ENCODE measurements at regions not wholly inside any gene's neighbourhood (a gene's known extent, or its start where the extent isn't known, plus 50 kb on each side); places are given as distances from the start of the nearest gene placed in this dataset.
"Not testable (repeated sequence)": the region's sequence is repeated elsewhere in the genome, so short reads cannot be mapped to it uniquely, and the experiment has no call there.

DNA sequence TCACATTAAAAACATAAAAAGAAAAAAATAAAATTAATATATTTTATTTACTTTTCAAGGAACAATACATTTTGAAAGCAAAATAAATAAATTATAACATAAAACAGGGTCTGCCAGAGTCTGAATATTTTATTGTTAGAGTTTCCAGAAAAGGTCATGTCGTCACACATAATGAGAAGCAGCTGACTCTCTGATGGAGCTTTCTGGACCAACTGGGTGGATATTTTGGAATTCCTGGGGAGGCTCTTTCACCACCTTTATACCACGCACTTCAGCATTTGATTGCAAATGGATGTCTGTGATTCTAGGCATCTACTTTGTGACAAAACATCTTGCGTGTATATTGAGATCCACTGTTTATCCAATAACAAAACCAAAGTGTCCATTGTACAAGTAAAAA, 455.0 kb upstream of the CCDC179 start:
- Histone ChIP-seq H3K27me3 (replicated peaks; ENCODE audit: control insufficient read depth, insufficient read depth, low read length) (no peaks in the 10 kb centered on the region), H3K36me3 (ENCODE audit: control insufficient read depth, insufficient read depth, low read length) (no peaks in the 10 kb centered on the region), H3K4me3 (replicated peaks; ENCODE audit: low read depth, low read length) (no peak overlapping the region)
- no peak for DNase-seq (ENCODE audit: extremely low read depth, insufficient read length)
- TF ChIP-seq, protein P1, sequence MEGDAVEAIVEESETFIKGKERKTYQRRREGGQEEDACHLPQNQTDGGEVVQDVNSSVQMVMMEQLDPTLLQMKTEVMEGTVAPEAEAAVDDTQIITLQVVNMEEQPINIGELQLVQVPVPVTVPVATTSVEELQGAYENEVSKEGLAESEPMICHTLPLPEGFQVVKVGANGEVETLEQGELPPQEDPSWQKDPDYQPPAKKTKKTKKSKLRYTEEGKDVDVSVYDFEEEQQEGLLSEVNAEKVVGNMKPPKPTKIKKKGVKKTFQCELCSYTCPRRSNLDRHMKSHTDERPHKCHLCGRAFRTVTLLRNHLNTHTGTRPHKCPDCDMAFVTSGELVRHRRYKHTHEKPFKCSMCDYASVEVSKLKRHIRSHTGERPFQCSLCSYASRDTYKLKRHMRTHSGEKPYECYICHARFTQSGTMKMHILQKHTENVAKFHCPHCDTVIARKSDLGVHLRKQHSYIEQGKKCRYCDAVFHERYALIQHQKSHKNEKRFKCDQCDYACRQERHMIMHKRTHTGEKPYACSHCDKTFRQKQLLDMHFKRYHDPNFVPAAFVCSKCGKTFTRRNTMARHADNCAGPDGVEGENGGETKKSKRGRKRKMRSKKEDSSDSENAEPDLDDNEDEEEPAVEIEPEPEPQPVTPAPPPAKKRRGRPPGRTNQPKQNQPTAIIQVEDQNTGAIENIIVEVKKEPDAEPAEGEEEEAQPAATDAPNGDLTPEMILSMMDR (IDR thresholded peaks at IDR 0.05; ENCODE audit: insufficient read depth, low read length, poor library complexity, severe bottlenecking) = no peak

DNA sequence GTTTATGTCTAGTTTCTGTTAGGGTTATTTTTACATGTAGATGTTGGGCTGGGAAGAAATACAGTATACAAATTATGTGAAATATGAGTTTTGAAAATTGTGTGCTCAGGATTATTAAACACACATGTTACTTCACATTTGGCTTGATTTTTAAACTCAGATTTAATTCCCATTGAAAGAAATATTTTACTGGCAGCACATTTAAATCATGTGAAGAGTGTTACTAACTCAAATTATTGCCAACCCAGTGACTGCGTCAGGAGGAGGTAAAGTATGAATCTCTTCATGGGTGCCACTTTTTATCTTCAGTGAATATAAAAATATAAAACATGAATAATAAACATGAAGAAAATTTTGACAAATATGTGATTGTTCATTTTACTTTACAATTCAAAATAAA, 457.5 kb upstream of the CCDC179 start:
- TF ChIP-seq, protein P1 (IDR thresholded peaks at IDR 0.05; ENCODE audit: insufficient read depth, low read length, poor library complexity, severe bottlenecking) = no peak
- no peaks in the 10 kb centered on the region for H3K27me3 ChIP-seq (replicated peaks; ENCODE audit: control insufficient read depth, insufficient read depth, low read length)
- no peak for DNase-seq (ENCODE audit: extremely low read depth, insufficient read length)
- no peak overlapping the region for H3K4me3 ChIP-seq (replicated peaks; ENCODE audit: low read depth, low read length)
- no peaks in the 10 kb centered on the region for H3K36me3 ChIP-seq (ENCODE audit: control insufficient read depth, insufficient read depth, low read length)

DNA sequence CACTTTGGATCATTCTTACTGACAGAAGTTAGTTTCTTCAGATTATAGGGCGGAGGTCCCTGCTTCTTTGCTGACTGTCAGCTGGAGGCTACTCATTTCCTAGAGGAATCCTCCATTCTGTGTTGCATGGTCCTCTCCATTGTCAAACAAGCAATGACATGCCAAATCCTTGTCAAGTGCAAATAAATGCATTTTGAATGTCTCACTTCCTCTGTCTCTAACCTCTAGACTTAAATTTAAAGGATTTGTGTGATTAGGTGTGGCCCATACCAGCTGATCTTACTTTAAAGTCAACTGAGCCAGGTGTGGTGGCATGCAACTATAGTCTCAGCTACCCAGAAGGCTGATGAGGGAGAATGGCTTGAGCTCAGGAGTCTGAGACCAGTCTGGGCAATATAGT, 458.4 kb upstream of the CCDC179 start:
- Histone ChIP-seq H3K27me3 (replicated peaks; ENCODE audit: control insufficient read depth, insufficient read depth, low read length) (no peaks in the 10 kb centered on the region), H3K36me3 (ENCODE audit: control insufficient read depth, insufficient read depth, low read length) (no peaks in the 10 kb centered on the region), H3K4me3 (replicated peaks; ENCODE audit: low read depth, low read length) (no peak overlapping the region)
- TF ChIP-seq, protein P1 (IDR thresholded peaks at IDR 0.05; ENCODE audit: insufficient read depth, low read length, poor library complexity, severe bottlenecking) = no peak
- no peak for DNase-seq (ENCODE audit: extremely low read depth, insufficient read length)

DNA sequence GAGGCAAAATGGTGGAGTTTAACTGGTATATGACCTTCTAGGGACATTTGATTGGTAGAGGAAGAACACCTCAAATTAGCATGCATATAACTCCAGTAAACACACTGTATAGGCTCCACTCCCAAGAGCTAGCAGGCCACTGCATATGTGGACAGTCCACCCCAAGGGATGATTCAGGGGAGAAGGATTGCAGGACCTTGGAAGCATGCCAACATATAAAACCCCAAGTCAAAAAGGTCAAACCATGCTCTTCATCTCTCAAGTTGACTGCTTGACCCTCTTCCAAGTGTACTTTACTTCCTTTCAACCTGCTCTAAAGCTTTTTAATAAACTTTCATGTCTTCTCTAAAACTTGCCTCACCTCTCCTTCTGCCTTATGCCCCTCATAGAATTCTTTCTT, 459.9 kb upstream of the CCDC179 start:
- Histone ChIP-seq H3K36me3 (ENCODE audit: control insufficient read depth, insufficient read depth, low read length) (no peaks in the 10 kb centered on the region), H3K4me3 (replicated peaks; ENCODE audit: low read depth, low read length) (no peak overlapping the region), H3K27me3 (replicated peaks; ENCODE audit: control insufficient read depth, insufficient read depth, low read length) (no peaks in the 10 kb centered on the region)
- TF ChIP-seq, protein P1 (IDR thresholded peaks at IDR 0.05; ENCODE audit: insufficient read depth, low read length, poor library complexity, severe bottlenecking) = no peak
- DNase-seq (ENCODE audit: extremely low read depth, insufficient read length) = no peak

DNA sequence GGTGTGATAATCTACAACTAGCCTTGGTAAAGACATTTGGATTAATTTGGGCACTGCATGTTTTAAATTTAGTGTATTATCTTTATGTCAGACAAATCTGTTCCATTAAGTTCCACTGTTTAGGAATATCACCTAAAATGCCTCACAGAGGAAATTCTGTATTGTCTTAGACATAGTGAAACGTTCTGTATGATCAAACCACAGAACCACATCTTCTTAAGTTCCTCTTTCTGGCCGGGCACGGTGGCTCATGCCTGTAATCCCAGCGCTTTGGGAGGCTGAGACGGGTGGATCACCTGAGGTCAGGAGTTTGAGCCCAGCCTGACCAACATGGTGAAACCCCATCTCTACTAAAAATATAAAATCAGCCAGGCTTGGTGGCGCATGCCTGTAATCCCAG, 475.3 kb upstream of the CCDC179 start:
- not testable (repeated sequence) for H3K4me3 ChIP-seq (replicated peaks; ENCODE audit: low read depth, low read length); H3K36me3 ChIP-seq (ENCODE audit: control insufficient read depth, insufficient read depth, low read length); DNase-seq (ENCODE audit: extremely low read depth, insufficient read length); H3K27me3 ChIP-seq (replicated peaks; ENCODE audit: control insufficient read depth, insufficient read depth, low read length)

DNA sequence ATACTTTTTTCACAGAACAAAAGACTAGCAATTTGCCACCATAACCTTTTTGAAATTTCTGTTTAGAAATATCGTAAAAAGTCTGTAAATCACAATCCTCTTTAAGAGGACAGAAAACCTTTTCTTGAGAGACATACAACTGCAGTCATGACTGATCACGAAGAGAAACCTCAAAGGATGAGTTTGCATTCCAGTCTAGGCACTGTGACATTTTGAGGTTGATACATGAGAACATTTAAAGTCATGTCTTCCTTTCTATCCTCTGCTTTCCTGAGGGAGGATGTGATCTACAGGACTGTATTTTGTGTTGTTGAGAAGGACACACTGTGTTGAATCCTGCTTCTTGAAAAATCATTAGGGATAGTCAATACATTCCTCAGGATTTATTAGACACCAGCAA, 476.7 kb upstream of the CCDC179 start:
- TF ChIP-seq, protein P1 (IDR thresholded peaks at IDR 0.05; ENCODE audit: insufficient read depth, low read length, poor library complexity, severe bottlenecking) = no peak
- Histone ChIP-seq H3K27me3 (replicated peaks; ENCODE audit: control insufficient read depth, insufficient read depth, low read length) (no peaks in the 10 kb centered on the region), H3K36me3 (ENCODE audit: control insufficient read depth, insufficient read depth, low read length) (no peaks in the 10 kb centered on the region), H3K4me3 (replicated peaks; ENCODE audit: low read depth, low read length) (no peak overlapping the region)
- no peak for DNase-seq (ENCODE audit: extremely low read depth, insufficient read length)

Data from GM06990 (cell line).